Erythroblast (primary cell): ENCODE measurements at regions not wholly inside any gene's neighbourhood (a gene's known extent, or its start where the extent isn't known, plus 50 kb on each side); places are given as distances from the start of the nearest gene placed in this dataset.

Source experiments
- GATA1 ChIP-seq: IDR thresholded peaks from 2 replicates; pipeline ENCODE4 v1.6.1; 2011; ENCODE audit warnings: low read depth, mild to moderate bottlenecking, control low read depth, low read length, moderate library complexity
- POLR2A ChIP-seq: IDR thresholded peaks from 2 replicates; pipeline ENCODE4 v1.6.1; 2011; ENCODE audit warnings: mild to moderate bottlenecking, low read length

DNA sequence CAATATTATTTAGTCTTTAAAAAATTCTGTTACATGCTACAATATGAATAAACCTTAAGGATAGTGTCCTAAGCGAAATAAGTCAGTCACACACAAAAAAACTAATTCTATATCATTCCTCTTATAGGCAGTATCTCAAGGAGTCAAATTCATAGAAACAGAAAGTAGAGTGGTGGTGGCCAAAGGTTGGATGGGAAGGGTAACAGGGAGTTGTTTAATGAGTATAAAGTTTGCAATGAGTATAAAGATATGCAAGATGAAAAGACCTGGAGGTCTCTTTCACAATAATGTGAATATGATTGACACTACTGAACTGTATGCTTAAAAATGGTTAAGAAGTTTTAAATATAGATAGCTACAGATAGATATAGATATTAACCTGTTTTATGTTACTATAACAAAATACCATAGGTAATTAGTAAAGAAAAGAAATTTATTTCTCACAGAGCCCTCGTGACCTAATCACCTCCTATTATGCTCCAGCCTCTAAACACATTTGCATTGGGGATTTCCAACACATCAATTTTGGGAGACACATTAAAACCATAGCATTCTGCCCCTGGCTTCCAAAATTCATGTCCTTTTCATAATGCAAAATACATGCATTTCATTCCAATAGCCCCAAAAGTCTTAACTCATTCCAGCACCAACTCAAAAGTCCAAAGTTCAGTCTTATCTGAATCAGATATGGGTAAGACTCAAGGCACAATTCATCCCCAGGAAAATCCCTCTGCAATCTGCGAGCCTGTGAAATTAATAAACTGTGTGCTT, 93.6 kb downstream of the ATPSCKMT start:
- no peak for TF ChIP-seq POLR2A
- no peak for TF ChIP-seq GATA1
